Activated T-helper 1 cell treated with anti-CD3 and anti-CD28 coated beads, Interleukin-12 subunit alpha, Interleukin-12 subunit beta, Interleukin-2, Interleukin-4 antibody, amounts not matched to agents 30 ng/mL and 10 ng/mL and 1 ng/mL, durations not matched to agents 14 hours and 24 hours and 36 hours (primary cell): ENCODE measurements at regions not wholly inside any gene's neighbourhood (a gene's known extent, or its start where the extent isn't known, plus 50 kb on each side); places are given as distances from the start of the nearest gene placed in this dataset.

Experiments
- DNase-seq: peaks from one replicate; pipeline ENCODE4 v3.0.0; 2021; ENCODE audit warnings: low spot score
- H3K27ac Mint-ChIP-seq: one replicate; pipeline ENCODE4 v1.8.0; 2021; ENCODE audit warnings: mild to moderate bottlenecking, mixed read lengths
- H3K27me3 Mint-ChIP-seq: one replicate; pipeline ENCODE4 v1.8.0; 2022; ENCODE audit warnings: mild to moderate bottlenecking, moderate library complexity, mixed read lengths; ENCODE audit not compliant: insufficient read depth
- H3K36me3 Mint-ChIP-seq: one replicate; pipeline ENCODE4 v1.8.0; 2021; ENCODE audit warnings: low read depth, mixed read lengths
- H3K4me1 Mint-ChIP-seq: one replicate; pipeline ENCODE4 v1.8.0; 2021; ENCODE audit warnings: low read depth, mixed read lengths
- H3K4me3 Mint-ChIP-seq: one replicate; pipeline ENCODE4 v1.8.0; 2021; ENCODE audit warnings: mild to moderate bottlenecking, moderate library complexity, mixed read lengths
- H3K9me3 Mint-ChIP-seq: one replicate; pipeline ENCODE4 v1.8.0; 2021; ENCODE audit warnings: mixed read lengths
- intact Hi-C: fragments of 100-400 bp; cut with micrococcal nuclease; formaldehyde crosslinking; loops from one replicate; pipeline ENCODE4 v1.15.1; 2024

DNA sequence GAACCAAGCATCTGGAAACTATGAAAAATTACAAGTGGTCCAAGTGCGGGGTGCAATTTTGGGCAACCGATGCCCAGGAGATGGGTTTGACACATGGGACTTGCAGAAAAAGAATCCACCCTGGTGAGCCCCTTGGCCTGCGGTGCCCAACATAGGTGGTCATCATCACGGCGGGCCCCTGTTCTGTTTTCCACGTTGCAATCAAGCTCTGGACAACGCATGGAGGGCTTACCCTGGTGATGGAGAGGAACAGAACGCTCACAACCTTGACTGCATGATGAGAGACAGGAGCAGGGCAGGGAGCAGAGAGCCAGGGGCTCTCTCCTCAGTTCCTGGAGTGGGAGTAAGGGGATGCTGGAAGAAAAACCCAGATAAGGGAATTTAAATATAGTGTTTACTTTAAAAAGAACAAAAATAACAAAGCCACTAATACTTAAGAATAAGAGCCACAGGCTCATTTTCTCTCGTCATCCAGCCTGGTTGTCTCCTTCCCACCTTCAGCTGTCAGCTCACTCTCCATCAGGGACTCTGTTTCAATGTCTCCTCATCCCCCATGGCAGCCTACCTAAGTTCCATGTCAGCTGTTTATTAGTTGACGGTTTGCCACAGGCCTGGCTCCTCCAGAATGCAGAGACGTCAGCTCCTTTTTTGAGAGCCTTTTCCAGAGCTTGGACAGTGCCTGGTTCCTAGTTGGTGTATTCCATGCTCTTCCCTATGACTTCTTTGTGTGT lies 172.1 kb downstream of the GADD45G start:
- no peak for DNase-seq
- intact Hi-C loops: no loop called here
- H3K4me1 Mint-ChIP-seq: peaks cover 17% of the 10 kb centered on the region
- H3K27me3 Mint-ChIP-seq: peaks cover 6% of the 10 kb centered on the region
- H3K36me3 Mint-ChIP-seq: no peaks in the 10 kb centered on the region
- H3K9me3 Mint-ChIP-seq: no peaks in the 10 kb centered on the region
- no peak overlapping the region for H3K27ac Mint-ChIP-seq
- H3K4me3 Mint-ChIP-seq: no peak overlapping the region

DNA sequence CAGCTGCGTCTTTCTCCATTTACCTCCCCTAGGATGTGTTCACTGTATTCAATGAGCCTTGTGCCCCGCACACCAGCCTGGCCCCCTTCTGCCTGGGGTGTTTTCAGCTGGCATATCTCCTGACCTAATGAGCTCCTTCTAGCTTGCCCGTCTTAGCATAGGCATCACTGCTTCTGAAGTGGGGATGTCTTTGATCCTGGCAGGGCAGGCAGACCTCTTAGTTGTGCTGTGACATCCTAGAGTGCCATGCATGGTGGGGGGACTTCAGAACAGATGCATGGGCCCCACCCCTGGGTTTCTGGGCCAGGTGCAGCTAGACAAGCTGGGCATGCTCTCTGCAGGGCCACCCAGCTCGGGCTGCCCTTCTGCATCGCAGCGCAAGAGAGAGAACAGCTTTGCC lies 172.7 kb downstream of the GADD45G start:
- H3K4me1 Mint-ChIP-seq: peaks cover 21% of the 10 kb centered on the region
- peaks cover 6% of the 10 kb centered on the region for H3K27me3 Mint-ChIP-seq
- no peak overlapping the region for H3K4me3 Mint-ChIP-seq
- H3K9me3 Mint-ChIP-seq: no peaks in the 10 kb centered on the region
- no peak for DNase-seq
- intact Hi-C loops: no loop called here
- H3K27ac Mint-ChIP-seq: no peak overlapping the region
- H3K36me3 Mint-ChIP-seq: no peaks in the 10 kb centered on the region

DNA sequence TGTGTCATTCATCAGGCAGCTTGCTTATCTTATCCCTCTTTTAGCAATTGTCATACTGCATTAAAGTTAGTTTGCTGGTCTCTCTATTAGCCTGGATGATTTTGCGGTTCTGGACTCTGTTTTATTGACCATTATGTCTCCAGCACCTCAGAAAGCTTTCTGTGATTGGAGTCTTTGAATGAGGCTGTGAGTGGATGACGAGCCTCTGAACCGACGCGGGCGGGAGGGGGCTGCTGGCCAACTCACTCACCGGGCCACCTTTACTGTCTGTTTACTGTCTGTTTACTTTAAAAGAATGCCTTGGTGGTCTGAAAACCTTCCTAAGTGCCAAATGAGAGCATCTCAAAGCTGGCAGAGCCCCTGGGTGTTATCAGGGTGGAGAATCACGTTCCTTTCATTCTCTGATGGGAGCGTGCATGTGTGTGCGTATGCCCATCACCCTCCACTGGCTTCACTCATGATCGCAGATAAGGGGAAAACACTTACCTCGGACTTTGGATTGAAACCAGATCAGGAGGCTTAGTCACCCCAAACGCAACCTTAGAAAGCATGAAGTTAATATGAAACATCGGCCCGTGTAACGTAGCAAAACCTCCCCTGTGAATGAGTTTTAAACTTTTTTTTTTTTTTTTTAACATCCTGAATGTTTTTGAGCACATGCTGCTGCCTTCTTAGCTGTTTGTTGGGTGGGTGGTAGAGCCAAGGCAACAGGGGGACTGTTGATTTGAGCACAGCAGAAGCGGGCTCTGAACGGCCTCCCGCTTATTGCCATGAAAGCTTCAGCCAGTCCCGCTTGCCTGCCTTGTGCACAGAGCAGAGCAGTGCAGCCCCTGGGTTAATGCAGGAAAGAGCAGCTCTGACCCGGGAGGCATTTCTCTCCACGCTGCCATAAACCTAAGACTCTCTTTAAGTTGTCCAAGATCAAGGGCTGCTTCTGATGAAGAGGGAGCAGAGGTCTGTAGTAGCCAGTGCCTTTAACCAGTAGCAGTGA lies 173.6 kb downstream of the GADD45G start:
- Mint-ChIP-seq H3K27ac (no peak overlapping the region), H3K4me1 (peaks cover 13% of the 10 kb centered on the region), H3K9me3 (no peaks in the 10 kb centered on the region), H3K27me3 (peaks cover 8% of the 10 kb centered on the region), H3K36me3 (no peaks in the 10 kb centered on the region), H3K4me3 (no peak overlapping the region)
- intact Hi-C loops: no loop called here
- no peak for DNase-seq

DNA sequence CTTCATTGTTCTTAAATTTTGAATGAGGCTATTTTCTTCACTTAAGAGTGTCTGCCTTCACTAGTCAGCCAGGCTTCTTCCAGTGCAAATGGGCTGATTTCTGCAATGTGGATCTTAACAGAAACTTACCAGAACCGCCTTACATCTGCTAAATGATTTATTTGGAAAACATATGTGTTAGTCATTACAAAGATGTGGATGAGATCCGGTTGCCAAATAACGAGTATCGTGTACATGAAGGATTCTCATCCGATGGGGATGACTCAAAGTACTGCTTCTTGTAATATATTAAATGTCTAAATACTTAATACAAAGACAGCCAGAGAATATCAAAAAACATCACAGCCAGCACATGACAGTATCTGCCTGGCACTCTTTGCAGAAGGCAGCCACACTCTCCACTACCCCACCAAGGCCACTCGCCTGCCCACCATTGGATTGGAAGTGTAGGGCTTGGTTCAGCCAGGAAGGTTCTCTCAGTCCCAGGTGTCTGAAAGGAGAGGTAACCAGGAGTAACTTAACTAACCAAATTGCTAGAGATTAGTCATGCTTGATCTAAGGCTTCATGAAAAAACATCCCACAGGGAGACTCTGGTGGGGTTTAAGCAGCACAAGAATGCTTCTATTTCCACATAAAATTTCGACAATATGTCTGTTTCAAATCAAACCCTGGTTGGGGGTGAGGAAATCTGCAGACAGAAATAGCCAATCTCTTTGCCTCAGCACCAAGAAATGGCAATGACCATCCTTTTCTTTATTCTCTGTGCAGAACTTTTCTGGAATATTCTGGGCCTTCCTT lies 174.8 kb downstream of the GADD45G start:
- intact Hi-C loops: no loop called here

DNA sequence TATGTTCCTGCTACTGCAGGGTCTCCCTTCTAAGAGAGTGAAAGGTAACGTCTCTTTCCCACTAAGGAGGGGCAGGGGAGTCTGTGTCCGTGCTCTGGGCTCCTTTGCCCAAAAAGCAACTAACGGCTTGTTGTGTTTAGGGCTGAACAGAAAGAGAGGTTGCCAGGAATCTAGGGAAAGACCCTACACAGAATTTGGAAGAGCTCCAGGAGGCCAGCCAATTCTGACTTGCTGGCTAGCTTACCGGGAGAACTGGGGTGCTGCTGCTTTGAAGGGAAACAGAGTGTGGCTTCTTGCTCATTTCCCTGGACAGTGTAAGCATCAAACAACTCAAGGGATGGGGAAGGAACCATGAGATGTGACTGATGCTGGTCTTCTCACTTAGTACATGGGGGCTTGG lies 176.1 kb downstream of the GADD45G start:
- H3K4me3 Mint-ChIP-seq: no peak overlapping the region
- peaks cover 14% of the 10 kb centered on the region for H3K27me3 Mint-ChIP-seq
- no peaks in the 10 kb centered on the region for H3K9me3 Mint-ChIP-seq
- H3K36me3 Mint-ChIP-seq: no peaks in the 10 kb centered on the region
- no peak for DNase-seq
- H3K27ac Mint-ChIP-seq: no peak overlapping the region
- H3K4me1 Mint-ChIP-seq: peaks cover 11% of the 10 kb centered on the region
- intact Hi-C loops: no loop called here

More for the DNA sequence above, 174.8 kb downstream of the GADD45G start:
- H3K4me1 Mint-ChIP-seq: peaks cover 11% of the 10 kb centered on the region
- H3K9me3 Mint-ChIP-seq: no peaks in the 10 kb centered on the region
- H3K4me3 Mint-ChIP-seq: no peak overlapping the region
- H3K36me3 Mint-ChIP-seq: no peaks in the 10 kb centered on the region
- peaks cover 7% of the 10 kb centered on the region for H3K27me3 Mint-ChIP-seq
- H3K27ac Mint-ChIP-seq: no peak overlapping the region
- DNase-seq: no peak

DNA sequence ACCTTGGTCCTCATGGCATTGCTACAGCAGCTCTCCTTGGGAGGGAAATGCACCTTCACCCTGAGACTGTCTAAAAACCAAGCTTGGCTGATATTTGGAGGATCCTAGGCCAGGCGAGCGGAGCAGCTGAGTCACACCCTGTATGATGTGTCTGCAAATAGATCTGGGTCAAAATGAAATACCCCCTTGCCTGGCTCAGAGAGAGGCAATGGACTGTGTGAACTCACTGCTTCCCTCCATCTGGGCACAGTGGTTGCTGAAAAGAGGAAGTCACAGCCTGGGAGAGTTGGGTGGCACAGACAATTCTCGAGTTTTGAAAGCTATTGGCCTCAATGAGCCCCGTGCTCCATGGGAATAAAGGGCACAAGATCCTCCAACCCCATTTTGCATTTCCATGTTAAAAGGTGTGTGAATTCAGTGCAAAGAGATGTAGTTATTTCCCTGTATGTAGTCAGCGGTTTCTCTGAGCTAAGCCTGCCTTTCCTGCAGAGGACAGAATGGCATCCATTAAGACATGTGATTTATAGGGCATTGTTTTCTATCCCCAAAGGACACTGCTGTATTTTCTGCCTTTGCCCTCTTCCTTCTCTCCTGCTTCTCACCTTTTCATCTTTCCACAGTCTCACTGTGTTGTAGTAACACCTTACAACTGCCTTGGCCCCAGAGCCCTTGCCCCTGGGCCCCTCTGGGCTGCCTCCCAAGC lies 177.2 kb downstream of the GADD45G start:
- Mint-ChIP-seq H3K4me3 (no peak overlapping the region), H3K27ac (no peak overlapping the region), H3K27me3 (peaks cover 25% of the 10 kb centered on the region), H3K36me3 (no peaks in the 10 kb centered on the region), H3K4me1 (peaks cover 11% of the 10 kb centered on the region), H3K9me3 (no peaks in the 10 kb centered on the region)
- DNase-seq: no peak
- intact Hi-C loops: no loop called here

DNA sequence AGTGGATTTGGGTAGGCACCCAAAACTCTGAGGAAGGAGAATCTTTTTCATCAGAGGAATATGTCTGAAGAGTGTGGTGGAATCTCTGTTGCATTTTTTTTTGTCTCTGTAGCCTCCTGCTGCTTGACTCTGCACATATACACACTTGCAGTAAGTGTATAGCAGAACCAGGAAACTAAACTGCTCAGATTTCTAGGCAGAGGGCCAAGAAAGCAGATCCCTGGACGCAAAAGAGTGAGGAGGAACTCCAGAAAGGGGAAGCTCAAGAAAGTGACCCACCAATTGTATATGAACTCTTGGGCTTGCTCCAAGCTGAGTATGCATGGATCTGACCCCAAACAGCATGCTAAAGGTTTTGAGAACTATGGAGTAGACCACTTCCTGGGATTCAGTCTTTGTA lies 181.8 kb downstream of the GADD45G start:
- H3K4me3 Mint-ChIP-seq: no peak overlapping the region
- no peak for DNase-seq
- no peaks in the 10 kb centered on the region for H3K9me3 Mint-ChIP-seq
- intact Hi-C loops: no loop called here
- peaks cover 35% of the 10 kb centered on the region for H3K27me3 Mint-ChIP-seq
- H3K4me1 Mint-ChIP-seq: peaks cover 9% of the 10 kb centered on the region
- no peaks in the 10 kb centered on the region for H3K36me3 Mint-ChIP-seq
- no peak overlapping the region for H3K27ac Mint-ChIP-seq

DNA sequence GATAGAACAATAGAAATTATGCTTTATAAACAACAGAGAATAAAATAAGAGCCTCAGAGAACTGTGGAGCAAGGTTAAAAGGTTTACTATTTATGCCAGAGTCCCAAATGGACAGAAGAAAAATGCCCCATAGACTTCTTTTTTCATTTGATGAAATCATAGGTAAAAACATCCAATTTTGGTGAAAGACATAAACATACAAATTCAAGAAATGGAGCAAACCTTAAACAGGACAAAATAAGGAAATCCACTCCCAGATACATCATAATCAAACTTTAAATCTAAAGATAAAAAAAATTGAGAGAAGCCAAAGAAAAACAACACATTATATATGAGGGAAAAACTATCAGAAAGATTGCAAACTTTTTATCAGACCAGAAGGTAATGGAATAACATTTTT lies 182.8 kb downstream of the GADD45G start:
- Mint-ChIP-seq H3K9me3 (no peaks in the 10 kb centered on the region), H3K27ac (no peak overlapping the region), H3K4me3 (no peak overlapping the region), H3K4me1 (no peaks in the 10 kb centered on the region), H3K36me3 (no peaks in the 10 kb centered on the region), H3K27me3 (peaks cover 35% of the 10 kb centered on the region)
- intact Hi-C loops: no loop called here
- DNase-seq: no peak

DNA sequence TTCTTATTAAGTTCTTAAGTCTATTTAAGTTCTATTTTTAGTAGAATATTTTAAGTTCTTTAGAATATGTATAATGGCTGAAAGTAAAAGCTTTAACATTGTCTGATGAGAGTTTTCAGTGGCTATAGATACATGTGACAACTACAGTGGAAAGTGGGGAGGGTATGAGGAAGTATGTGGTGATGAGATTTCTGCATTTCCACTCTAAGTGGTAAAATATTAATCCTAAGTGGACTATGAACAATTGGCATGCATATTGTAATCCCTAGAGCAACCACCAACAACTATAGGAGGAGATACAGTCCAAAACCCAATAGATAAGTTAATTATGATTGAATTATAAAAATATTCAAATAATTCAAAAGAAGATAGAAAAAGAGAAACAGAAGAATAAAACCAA lies 183.6 kb downstream of the GADD45G start:
- H3K9me3 Mint-ChIP-seq: no peaks in the 10 kb centered on the region
- DNase-seq: no peak
- no peak overlapping the region for H3K4me3 Mint-ChIP-seq
- H3K27ac Mint-ChIP-seq: no peak overlapping the region
- peaks cover 34% of the 10 kb centered on the region for H3K27me3 Mint-ChIP-seq
- intact Hi-C loops: no loop called here
- H3K36me3 Mint-ChIP-seq: no peaks in the 10 kb centered on the region
- H3K4me1 Mint-ChIP-seq: no peaks in the 10 kb centered on the region

DNA sequence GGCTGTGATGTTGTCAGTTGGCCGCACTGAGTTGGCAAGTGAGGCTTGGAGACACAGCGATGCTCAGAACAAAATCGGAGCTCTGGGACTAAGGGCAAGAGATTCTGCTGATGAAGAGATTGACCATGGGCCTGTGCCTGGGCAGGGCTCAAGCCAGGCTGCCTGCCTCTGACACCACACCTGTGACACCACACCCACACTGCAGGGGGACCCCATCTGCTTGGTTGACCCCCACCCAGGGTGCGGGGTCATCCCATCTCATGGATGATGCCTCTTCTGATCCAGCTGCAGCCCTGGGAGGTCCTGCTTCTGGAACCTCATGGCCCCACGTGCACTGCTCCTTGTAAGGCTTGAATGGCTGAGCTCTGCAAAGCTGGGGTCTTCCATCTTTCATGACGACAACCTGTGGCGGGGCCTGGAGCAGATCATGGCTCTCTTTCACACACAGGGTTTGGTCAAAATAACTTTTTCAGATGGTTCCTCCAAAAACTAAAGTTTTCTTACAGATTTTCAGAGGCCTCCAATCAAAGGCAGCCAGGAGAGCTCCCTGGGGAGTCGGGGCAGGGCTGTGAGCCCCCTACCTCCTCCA lies 185.2 kb downstream of the GADD45G start:
- intact Hi-C loops: no loop called here
- H3K9me3 Mint-ChIP-seq: no peaks in the 10 kb centered on the region
- no peaks in the 10 kb centered on the region for H3K4me1 Mint-ChIP-seq
- peaks cover 32% of the 10 kb centered on the region for H3K27me3 Mint-ChIP-seq
- H3K4me3 Mint-ChIP-seq: no peak overlapping the region
- no peaks in the 10 kb centered on the region for H3K36me3 Mint-ChIP-seq
- H3K27ac Mint-ChIP-seq: no peak overlapping the region
- no peak for DNase-seq

DNA sequence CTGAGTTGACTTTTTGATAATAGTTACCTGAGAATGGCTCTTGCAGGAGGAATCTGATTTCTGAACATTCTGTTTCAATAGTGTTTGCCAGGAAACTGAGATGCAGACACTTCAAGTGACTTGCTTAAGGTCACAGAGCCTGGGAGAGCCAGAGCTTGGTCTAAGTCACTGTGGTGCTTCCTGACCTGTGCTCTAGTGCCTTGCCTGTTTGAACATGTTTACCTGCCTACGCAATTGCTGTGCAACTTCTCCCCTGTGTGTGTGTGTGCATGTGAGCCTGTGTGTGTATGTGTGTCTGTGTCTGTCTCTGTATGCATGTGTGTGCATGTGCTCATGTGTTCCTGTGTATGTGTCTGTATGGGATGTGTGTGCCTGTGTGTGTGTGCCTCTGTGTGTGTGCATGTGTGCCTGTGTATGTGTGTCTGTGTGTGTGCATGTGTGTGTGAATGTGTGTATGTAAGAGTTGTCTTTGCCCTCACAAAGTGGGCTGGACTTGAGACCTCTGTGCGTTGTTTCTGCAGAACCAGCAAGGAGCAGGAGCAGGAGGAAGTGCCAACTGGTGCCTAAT lies 185.8 kb downstream of the GADD45G start:
- Mint-ChIP-seq H3K27me3 (peaks cover 28% of the 10 kb centered on the region), H3K27ac (no peak overlapping the region), H3K9me3 (no peaks in the 10 kb centered on the region), H3K4me3 (no peak overlapping the region), H3K36me3 (no peaks in the 10 kb centered on the region), H3K4me1 (no peaks in the 10 kb centered on the region)
- DNase-seq: no peak
- intact Hi-C loops: no loop called here

DNA sequence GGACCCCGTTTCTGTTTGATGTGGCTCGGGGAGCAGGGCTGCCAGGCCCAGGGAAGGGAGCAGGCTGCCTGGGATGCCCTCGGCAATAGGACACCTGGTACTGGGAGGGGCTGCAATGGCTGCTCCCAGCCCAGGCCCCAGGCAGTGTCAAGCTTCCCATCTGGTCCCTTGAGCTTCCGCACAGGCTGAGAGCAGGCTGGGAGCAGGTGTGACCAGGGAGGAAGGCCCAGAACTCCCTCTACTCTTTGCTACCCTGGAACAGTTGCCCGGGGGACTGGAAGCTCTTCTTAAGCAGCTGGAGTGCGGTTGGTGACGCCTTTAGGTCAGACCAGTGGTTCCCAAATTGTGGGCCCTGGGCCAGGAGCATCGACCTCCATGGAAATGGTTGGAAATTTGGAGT lies 186.9 kb downstream of the GADD45G start:
- DNase-seq: no peak
- no peaks in the 10 kb centered on the region for H3K4me1 Mint-ChIP-seq
- intact Hi-C loops: no loop called here

More for the DNA sequence above, 186.9 kb downstream of the GADD45G start:
- H3K4me3 Mint-ChIP-seq: no peak overlapping the region
- H3K9me3 Mint-ChIP-seq: no peaks in the 10 kb centered on the region
- H3K36me3 Mint-ChIP-seq: no peaks in the 10 kb centered on the region
- H3K27me3 Mint-ChIP-seq: peaks cover 18% of the 10 kb centered on the region
- no peak overlapping the region for H3K27ac Mint-ChIP-seq
